Cardiac fibroblast (primary cell): ENCODE measurements at regions not wholly inside any gene's neighbourhood (a gene's known extent, or its start where the extent isn't known, plus 50 kb on each side); places are given as distances from the start of the nearest gene placed in this dataset.

Experiments used
- DNase-seq, 2 donors: peaks; one replicate each; pipeline versions ENCODE4 v3.0.0 to v3.0.0-alpha.2; 2010; ENCODE audit warnings: low read depth in 2 of 2
- H3K4me3 ChIP-seq, 2 donors: replicated peaks in 1 of 2; 1 replicate in 1 of 2; 2 replicates in 1 of 2; pipeline ENCODE4 v1.5.1; 2011; ENCODE audit warnings: low read depth in 2 of 2, low read length in 2 of 2, mild to moderate bottlenecking in 2 of 2, moderate library complexity in 1 of 2
- TF ChIP-seq, protein P1 (sequence below): IDR thresholded peaks from one replicate; pipeline ENCODE4 v1.5.1; 2011; ENCODE audit warnings: low read depth, mild to moderate bottlenecking, low read length, inconsistent platforms

DNA sequence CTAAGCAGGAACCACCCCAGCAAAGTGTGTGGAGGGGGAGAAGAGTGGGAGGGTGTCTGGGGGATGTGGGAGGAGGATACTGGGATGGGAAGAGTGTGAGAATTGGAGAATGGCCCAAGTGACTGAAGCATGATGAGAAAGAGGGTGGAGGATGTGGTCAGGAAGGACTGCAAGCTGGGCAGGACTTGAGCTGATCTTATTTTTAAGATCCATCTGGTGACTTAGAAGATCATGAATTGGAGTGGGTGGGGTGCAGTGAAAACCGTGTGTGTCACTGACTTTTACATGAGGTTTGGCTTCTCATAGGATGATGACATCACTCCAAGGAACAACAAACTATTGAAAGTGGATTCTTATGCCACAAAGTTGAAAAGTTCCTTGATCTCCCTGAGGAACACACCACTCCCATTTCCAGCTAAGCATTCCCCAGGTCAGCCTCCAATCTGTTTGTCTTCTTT is 287.5 kb downstream of the GALC start:
- H3K4me3 ChIP-seq: no peak overlapping the region
- no peak for DNase-seq
- TF ChIP-seq, protein P1, sequence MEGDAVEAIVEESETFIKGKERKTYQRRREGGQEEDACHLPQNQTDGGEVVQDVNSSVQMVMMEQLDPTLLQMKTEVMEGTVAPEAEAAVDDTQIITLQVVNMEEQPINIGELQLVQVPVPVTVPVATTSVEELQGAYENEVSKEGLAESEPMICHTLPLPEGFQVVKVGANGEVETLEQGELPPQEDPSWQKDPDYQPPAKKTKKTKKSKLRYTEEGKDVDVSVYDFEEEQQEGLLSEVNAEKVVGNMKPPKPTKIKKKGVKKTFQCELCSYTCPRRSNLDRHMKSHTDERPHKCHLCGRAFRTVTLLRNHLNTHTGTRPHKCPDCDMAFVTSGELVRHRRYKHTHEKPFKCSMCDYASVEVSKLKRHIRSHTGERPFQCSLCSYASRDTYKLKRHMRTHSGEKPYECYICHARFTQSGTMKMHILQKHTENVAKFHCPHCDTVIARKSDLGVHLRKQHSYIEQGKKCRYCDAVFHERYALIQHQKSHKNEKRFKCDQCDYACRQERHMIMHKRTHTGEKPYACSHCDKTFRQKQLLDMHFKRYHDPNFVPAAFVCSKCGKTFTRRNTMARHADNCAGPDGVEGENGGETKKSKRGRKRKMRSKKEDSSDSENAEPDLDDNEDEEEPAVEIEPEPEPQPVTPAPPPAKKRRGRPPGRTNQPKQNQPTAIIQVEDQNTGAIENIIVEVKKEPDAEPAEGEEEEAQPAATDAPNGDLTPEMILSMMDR: no peak

DNA sequence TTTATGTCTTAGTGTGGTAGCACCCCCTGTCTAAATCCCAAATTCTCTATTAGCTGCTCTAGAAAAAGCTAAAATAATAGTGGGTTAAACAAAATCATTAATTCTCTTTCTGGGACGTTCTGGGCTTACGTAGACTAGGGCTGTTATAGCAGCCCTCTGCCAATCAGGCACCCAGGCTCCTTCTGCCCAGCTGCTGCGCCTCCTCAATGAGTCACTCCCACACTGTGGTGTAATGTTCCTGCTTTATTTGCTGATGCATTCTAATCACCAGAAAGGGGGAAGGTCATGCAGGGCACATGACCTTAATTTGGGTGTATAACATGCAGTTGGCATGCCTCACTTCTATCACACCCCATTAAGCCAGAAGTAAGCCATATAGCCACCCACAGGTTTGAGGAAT is 294.5 kb downstream of the GALC start:
- no peak overlapping the region for H3K4me3 ChIP-seq
- no peak for DNase-seq
- TF ChIP-seq, protein P1: no peak

DNA sequence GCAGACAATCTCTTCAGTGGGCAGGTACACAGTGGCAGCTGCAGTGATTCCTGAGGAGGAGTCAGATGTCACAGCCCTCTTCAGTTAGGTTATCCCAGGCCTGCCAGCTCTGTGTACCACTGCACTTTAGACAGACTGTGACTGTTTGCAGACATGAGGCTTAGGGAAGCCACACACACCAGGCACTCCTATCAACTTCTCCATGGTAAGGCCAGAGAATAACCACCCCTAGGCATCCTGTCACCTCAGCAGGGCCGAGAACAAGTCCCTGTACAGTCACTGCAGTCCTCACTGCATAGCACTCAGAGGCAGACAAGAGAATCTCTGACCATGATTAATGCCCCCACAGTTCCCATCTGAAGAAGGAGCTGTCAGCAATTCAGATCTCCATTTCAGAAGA is 296.5 kb downstream of the GALC start:
- TF ChIP-seq, protein P1: no peak
- H3K4me3 ChIP-seq: no peak overlapping the region
- DNase-seq: no peak

DNA sequence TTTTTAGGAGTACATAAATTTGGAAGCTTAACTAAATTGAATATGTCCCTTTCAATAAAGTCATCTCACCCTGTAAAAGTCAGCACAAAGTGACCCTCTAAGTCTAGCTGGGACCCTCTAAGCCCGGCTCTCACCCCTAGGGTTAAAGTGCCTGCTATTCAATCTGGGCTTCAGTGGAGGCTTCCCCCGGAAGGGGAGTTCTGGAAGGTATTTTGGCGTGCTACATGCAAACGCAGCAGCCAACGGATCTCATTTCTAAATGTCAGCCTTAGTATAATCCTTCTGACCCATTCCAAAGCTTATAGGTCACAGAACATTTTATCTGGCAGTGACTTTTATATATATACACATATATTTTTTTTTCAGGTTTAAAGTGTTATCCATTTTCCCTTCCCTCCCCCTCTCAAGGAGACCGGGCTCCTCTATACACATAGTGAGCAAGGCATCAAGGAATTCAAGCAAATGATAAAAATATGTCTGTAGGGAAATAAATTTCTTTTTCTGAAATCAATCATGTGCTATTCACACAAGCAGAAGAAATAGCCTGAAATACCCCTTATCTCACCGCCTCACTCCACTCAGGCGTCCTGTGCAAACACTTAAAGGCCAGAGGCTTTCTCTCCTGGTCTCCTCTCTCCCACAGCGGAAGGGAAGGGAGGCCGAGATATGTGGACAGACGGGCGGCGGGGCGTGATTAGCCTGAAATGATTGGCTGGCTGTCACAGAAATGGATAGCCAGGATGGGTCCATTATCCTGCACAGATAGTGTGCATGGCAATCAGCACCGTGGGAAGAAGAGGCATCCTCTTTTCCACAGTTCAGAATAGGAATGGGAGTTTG is 301.7 kb downstream of the GALC start:
- H3K4me3 ChIP-seq: no peak overlapping the region
- DNase-seq: no peak
- TF ChIP-seq, protein P1: no peak

DNA sequence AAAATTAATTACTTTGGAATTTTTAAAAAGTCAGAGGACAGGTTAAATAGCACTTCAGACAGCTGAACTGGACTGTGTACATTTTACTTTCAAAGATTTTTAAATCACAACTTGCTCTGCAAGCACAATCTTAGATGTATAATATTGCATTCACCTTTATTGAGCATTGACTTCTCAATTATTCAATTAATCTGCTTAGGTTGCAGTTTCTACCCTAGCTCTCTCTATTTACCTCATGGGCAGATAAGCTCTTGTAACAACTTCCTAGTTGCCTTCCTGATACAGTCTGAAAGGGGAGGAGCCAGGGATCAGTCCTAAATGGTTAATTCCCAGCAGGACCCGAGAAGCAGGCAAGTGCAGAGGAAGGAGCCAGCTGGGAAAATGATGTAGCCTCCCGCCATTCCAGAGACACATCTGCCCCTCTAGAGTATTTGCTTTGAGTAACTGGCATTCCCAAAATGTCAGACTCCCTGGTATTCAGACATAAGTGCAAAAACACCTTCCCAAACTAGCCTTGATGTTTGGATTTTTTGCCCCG is 302.8 kb downstream of the GALC start:
- no peak overlapping the region for H3K4me3 ChIP-seq
- no peak for DNase-seq
- TF ChIP-seq, protein P1: no peak

DNA sequence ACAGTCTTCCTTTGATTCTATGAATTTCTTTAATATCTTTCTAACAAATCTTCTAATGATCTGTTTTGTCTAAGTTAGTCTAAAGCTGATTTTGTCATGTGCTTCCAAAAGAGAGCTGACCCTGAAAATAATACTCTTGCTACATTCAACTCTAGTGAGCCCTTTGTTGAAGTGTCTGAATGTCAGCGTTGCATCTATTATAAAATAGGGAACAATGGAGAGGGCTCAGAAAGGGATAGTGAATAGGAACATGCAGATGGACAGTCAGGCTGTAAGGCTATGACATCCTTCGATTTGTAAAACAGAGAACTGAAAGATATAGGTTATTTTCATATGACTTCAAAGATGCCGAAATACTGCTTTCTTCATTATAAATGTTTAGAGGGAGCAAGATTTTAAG is 304.5 kb downstream of the GALC start:
- no peak for DNase-seq
- H3K4me3 ChIP-seq: no peak overlapping the region
- TF ChIP-seq, protein P1: no peak
